A549 (cell line): ENCODE measurements at regions not wholly inside any gene's neighbourhood (a gene's known extent, or its start where the extent isn't known, plus 50 kb on each side); places are given as distances from the start of the nearest gene placed in this dataset.

Experiments used
- CBX8 ChIP-seq: fragments of 200-600 bp; sonication (generic); IDR thresholded peaks from 2 replicates; pipeline ENCODE4 v1.6.1; 2016
- CHD2 ChIP-seq: fragments of 150-350 bp; IDR thresholded peaks from 2 replicates; pipeline ENCODE4 v1.6.1; 2014; ENCODE audit warnings: low read length; ENCODE audit not compliant: partially characterized antibody
- EP300 ChIP-seq, 2 experiments: fragments of >200 bp; sonication (Bioruptor Twin); formaldehyde crosslinking; IDR thresholded peaks; 2 replicates in 1 of 2; 3 replicates in 1 of 2; pipeline ENCODE4 v1.6.1; 2016 to 2017
- FOSB ChIP-seq: fragments of 250-450 bp; sonication (Bioruptor Pico); IDR thresholded peaks from 2 replicates; pipeline ENCODE4 v1.5.0; 2020; ENCODE audit warnings: mild to moderate bottlenecking, moderate library complexity
- HOXA7 ChIP-seq: fragments of 250-450 bp; sonication (Bioruptor Pico); IDR thresholded peaks from 2 replicates; pipeline ENCODE4 v1.5.0; 2020; ENCODE audit warnings: mild to moderate bottlenecking, moderate library complexity
- JUN ChIP-seq, 2 experiments: fragments of >200 bp; sonication (Bioruptor Twin); formaldehyde crosslinking; IDR thresholded peaks; 2 replicates in 1 of 2; 3 replicates in 1 of 2; pipeline ENCODE4 v1.6.1; 2016 to 2017
- POLR2A ChIP-seq: IDR thresholded peaks from 2 replicates; pipeline ENCODE4 v1.6.1; 2012; ENCODE audit warnings: mild to moderate bottlenecking, low read length
- ZFP36 ChIP-seq: fragments of 450-650 bp; IDR thresholded peaks from 2 replicates; pipeline ENCODE4 v1.6.1; 2014; ENCODE audit warnings: borderline replicate concordance; ENCODE audit not compliant: partially characterized antibody
- ZNF302 ChIP-seq: fragments of 250-450 bp; sonication (Bioruptor Pico); IDR thresholded peaks from 2 replicates; pipeline ENCODE4 v1.9.0; 2021; ENCODE audit warnings: inconsistent platforms, mild to moderate bottlenecking, moderate library complexity
- TF ChIP-seq, protein P1 (sequence below): fragments of >200 bp; sonication (Bioruptor Twin); formaldehyde crosslinking; IDR thresholded peaks from 3 replicates; pipeline ENCODE4 v1.5.1; 2016
- TF ChIP-seq, protein P2 (sequence below): fragments of 150-350 bp; IDR thresholded peaks from 2 replicates; pipeline ENCODE4 v1.6.1; 2014; ENCODE audit warnings: low read depth, mild to moderate bottlenecking, low read length
- TF ChIP-seq, protein P3 (sequence below): fragments of 450-650 bp; IDR thresholded peaks from 2 replicates; pipeline ENCODE4 v1.6.1; 2014; ENCODE audit warnings: antibody characterized with exemption

DNA sequence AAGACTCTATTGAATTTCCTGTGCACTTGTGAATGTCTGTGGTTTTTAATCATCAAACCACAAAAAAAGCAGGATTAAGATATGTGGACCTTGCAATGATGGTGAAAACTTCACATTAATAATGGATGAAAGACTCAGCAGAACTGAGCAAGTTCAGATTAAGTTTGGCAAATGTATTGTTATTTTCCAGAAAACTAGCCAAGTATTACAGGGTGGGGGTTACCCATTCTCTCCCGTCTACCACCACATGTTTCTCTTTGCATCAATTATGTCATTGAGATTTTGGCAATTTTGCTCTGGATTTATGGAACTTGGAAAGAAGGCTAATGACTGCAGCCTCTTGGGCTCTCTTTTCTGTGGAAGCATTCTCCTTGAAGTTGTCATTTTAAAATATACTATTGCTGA, 577.1 kb downstream of the ANKRD50 start:
- TF ChIP-seq, protein P1, sequence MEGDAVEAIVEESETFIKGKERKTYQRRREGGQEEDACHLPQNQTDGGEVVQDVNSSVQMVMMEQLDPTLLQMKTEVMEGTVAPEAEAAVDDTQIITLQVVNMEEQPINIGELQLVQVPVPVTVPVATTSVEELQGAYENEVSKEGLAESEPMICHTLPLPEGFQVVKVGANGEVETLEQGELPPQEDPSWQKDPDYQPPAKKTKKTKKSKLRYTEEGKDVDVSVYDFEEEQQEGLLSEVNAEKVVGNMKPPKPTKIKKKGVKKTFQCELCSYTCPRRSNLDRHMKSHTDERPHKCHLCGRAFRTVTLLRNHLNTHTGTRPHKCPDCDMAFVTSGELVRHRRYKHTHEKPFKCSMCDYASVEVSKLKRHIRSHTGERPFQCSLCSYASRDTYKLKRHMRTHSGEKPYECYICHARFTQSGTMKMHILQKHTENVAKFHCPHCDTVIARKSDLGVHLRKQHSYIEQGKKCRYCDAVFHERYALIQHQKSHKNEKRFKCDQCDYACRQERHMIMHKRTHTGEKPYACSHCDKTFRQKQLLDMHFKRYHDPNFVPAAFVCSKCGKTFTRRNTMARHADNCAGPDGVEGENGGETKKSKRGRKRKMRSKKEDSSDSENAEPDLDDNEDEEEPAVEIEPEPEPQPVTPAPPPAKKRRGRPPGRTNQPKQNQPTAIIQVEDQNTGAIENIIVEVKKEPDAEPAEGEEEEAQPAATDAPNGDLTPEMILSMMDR: no peak
- TF ChIP-seq EP300 (IDR thresholded peaks at IDR 0.05): no peak
- no peak for TF ChIP-seq POLR2A
- TF ChIP-seq FOSB (CRISPR knock-in tag): no peak
- TF ChIP-seq JUN (IDR thresholded peaks at IDR 0.05): no peak
- TF ChIP-seq CHD2: no peak
- TF ChIP-seq, protein P2, sequence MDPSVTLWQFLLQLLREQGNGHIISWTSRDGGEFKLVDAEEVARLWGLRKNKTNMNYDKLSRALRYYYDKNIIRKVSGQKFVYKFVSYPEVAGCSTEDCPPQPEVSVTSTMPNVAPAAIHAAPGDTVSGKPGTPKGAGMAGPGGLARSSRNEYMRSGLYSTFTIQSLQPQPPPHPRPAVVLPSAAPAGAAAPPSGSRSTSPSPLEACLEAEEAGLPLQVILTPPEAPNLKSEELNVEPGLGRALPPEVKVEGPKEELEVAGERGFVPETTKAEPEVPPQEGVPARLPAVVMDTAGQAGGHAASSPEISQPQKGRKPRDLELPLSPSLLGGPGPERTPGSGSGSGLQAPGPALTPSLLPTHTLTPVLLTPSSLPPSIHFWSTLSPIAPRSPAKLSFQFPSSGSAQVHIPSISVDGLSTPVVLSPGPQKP: no peak
- TF ChIP-seq ZFP36: no peak
- TF ChIP-seq, protein P3, sequence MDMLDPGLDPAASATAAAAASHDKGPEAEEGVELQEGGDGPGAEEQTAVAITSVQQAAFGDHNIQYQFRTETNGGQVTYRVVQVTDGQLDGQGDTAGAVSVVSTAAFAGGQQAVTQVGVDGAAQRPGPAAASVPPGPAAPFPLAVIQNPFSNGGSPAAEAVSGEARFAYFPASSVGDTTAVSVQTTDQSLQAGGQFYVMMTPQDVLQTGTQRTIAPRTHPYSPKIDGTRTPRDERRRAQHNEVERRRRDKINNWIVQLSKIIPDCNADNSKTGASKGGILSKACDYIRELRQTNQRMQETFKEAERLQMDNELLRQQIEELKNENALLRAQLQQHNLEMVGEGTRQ: no peak
- no peak for TF ChIP-seq CBX8
- no peak for TF ChIP-seq ZNF302 (CRISPR knock-in tag)
- no peak for TF ChIP-seq HOXA7 (CRISPR knock-in tag)
